Mesenchymal stem cell (in vitro differentiated cells and primary cell): ENCODE measurements at regions not wholly inside any gene's neighbourhood (a gene's known extent, or its start where the extent isn't known, plus 50 kb on each side); places are given as distances from the start of the nearest gene placed in this dataset.
"Not testable (repeated sequence)": the region's sequence is repeated elsewhere in the genome, so short reads cannot be mapped to it uniquely, and the experiment has no call there.

Experiments used
- DNase-seq: peaks from one replicate; pipeline ENCODE4 v3.0.0-alpha.2; 2013
- H2AFZ ChIP-seq: one replicate; pipeline ENCODE4 v1.6.1; 2013; ENCODE audit warnings: low read depth, mild to moderate bottlenecking, control low read depth, inconsistent platforms, low read length, moderate library complexity
- H2AK5ac ChIP-seq: 2 replicates; pipeline ENCODE4 v1.6.1; 2013; ENCODE audit warnings: low read length, moderate library complexity, mild to moderate bottlenecking, inconsistent platforms; ENCODE audit not compliant: severe bottlenecking
- H2BK120ac ChIP-seq: one replicate; pipeline ENCODE4 v1.6.1; 2013; ENCODE audit warnings: low read depth, mild to moderate bottlenecking, inconsistent platforms, low read length, moderate library complexity
- H2BK12ac ChIP-seq, 2 experiments: one replicate each; pipeline ENCODE4 v1.6.1; 2013; ENCODE audit warnings: inconsistent platforms in 2 of 2, low read length in 2 of 2, mild to moderate bottlenecking in 2 of 2, moderate library complexity in 2 of 2, control low read depth in 1 of 2
- H2BK15ac ChIP-seq: one replicate; pipeline ENCODE4 v1.6.1; 2013; ENCODE audit warnings: mild to moderate bottlenecking, low read depth, inconsistent platforms; ENCODE audit not compliant: poor library complexity, severe bottlenecking
- H2BK5ac ChIP-seq: 2 replicates; pipeline ENCODE4 v1.6.1; 2013; ENCODE audit warnings: low read depth, mild to moderate bottlenecking, low read length, control low read depth, inconsistent platforms; ENCODE audit not compliant: poor library complexity, severe bottlenecking
- H3K14ac ChIP-seq, 2 experiments: one replicate each; pipeline ENCODE4 v1.6.1; 2013; ENCODE audit warnings: inconsistent platforms in 2 of 2, low read length in 2 of 2, control low read depth in 1 of 2, mild to moderate bottlenecking in 1 of 2, moderate library complexity in 1 of 2
- H3K18ac ChIP-seq, 2 experiments: one replicate each; pipeline ENCODE4 v1.6.1; 2013; ENCODE audit warnings: inconsistent platforms in 2 of 2, low read length in 2 of 2, control low read depth in 1 of 2, low read depth in 1 of 2, mild to moderate bottlenecking in 1 of 2
- H3K23ac ChIP-seq, 2 experiments: one replicate each; pipeline ENCODE4 v1.6.1; 2013; ENCODE audit warnings: inconsistent platforms in 2 of 2, low read length in 2 of 2, mild to moderate bottlenecking in 2 of 2, moderate library complexity in 2 of 2, control low read depth in 1 of 2
- H3K27ac ChIP-seq: 2 replicates; pipeline ENCODE4 v1.5.1; 2013; ENCODE audit warnings: mild to moderate bottlenecking, moderate library complexity, low read length, control low read depth, inconsistent platforms; ENCODE audit not compliant: poor library complexity, severe bottlenecking
- H3K27me3 ChIP-seq, 2 experiments: 2 replicates each; pipeline versions ENCODE4 v1.6.1 to v1.7.0; 2013; ENCODE audit warnings: low read length in 2 of 2, mild to moderate bottlenecking in 2 of 2, moderate library complexity in 2 of 2, control low read depth in 1 of 2, inconsistent platforms in 1 of 2; ENCODE audit not compliant: control insufficient read depth in 1 of 2, insufficient read depth in 1 of 2
- H3K36me3 ChIP-seq, 2 experiments: 2 replicates each; pipeline versions ENCODE4 v1.6.1 to v1.7.0; 2013; ENCODE audit warnings: low read length in 2 of 2, control low read depth in 1 of 2, inconsistent platforms in 1 of 2, low read depth in 1 of 2, mild to moderate bottlenecking in 1 of 2; ENCODE audit not compliant: insufficient read depth in 2 of 2, control insufficient read depth in 1 of 2
- H3K4ac ChIP-seq, 2 experiments: one replicate each; pipeline ENCODE4 v1.6.1; 2013; ENCODE audit warnings: inconsistent platforms in 2 of 2, low read length in 2 of 2, mild to moderate bottlenecking in 2 of 2, moderate library complexity in 2 of 2, control low read depth in 1 of 2, low read depth in 1 of 2
- H3K4me1 ChIP-seq: 2 replicates; pipeline ENCODE4 v1.6.1; 2013; ENCODE audit warnings: low read depth, low read length, control low read depth; ENCODE audit not compliant: control insufficient read depth, insufficient read depth
- H3K4me2 ChIP-seq: 2 replicates; pipeline ENCODE4 v1.6.1; 2013; ENCODE audit warnings: low read length, mild to moderate bottlenecking, inconsistent platforms; ENCODE audit not compliant: poor library complexity, severe bottlenecking
- H3K4me3 ChIP-seq, 2 experiments: 2 replicates each; pipeline versions ENCODE4 v1.5.1 to v1.7.0; 2013; ENCODE audit warnings: low read length in 2 of 2, mild to moderate bottlenecking in 2 of 2, control low read depth in 1 of 2, low read depth in 1 of 2; ENCODE audit not compliant: insufficient read depth in 1 of 2
- H3K79me1 ChIP-seq: replicated peaks from 2 replicates; pipeline ENCODE4 v1.6.1; 2013; ENCODE audit warnings: mild to moderate bottlenecking, control low read depth, low read length, inconsistent platforms; ENCODE audit not compliant: poor library complexity, severe bottlenecking
- H3K9ac ChIP-seq: 2 replicates; pipeline ENCODE4 v1.7.0; 2013; ENCODE audit warnings: mild to moderate bottlenecking, low read length, moderate library complexity
- H3K9me3 ChIP-seq: 2 replicates; pipeline ENCODE4 v1.7.0; 2013; ENCODE audit warnings: mild to moderate bottlenecking, low read length; ENCODE audit not compliant: control insufficient read depth
- H4K8ac ChIP-seq: one replicate; pipeline ENCODE4 v1.6.1; 2013; ENCODE audit warnings: inconsistent platforms, mild to moderate bottlenecking, low read length, moderate library complexity
- H4K91ac ChIP-seq: one replicate; pipeline ENCODE4 v1.6.1; 2013; ENCODE audit warnings: mild to moderate bottlenecking, low read length, inconsistent platforms
- WGBS: methylation state at CpG from one replicate; pipeline ENCODE4 v1.1.7; 2013; ENCODE audit warnings: mixed read lengths; 5-methylcytosine and 5-hydroxymethylcytosine counted together

- no peak overlapping the region for H3K14ac ChIP-seq
- no peaks in the 10 kb centered on the region for H3K36me3 ChIP-seq
- no peak overlapping the region for H2AFZ ChIP-seq
- no peak overlapping the region for H3K4me3 ChIP-seq
- WGBS = 11% methylated on average over 6 of the region's 52 CpGs
- H2BK5ac ChIP-seq = no peak overlapping the region
- no peak overlapping the region for H3K23ac ChIP-seq
- no peak overlapping the region for H3K4ac ChIP-seq
- no peaks in the 10 kb centered on the region for H3K79me1 ChIP-seq
- no peak overlapping the region for H4K91ac ChIP-seq
- peaks cover 4 to 5% of the 10 kb centered on the region in 2 experiments for H3K27me3 ChIP-seq
- no peak overlapping the region for H3K9ac ChIP-seq
- DNase-seq = no peak
- no peak overlapping the region for H2BK15ac ChIP-seq
- no peak overlapping the region for H2BK12ac ChIP-seq
- no peak overlapping the region for H2AK5ac ChIP-seq
- no peaks in the 10 kb centered on the region for H3K4me1 ChIP-seq
- no peak overlapping the region for H2BK120ac ChIP-seq
- peaks cover 17% of the 10 kb centered on the region for H3K9me3 ChIP-seq
- no peak overlapping the region for H4K8ac ChIP-seq
- no peak overlapping the region for H3K4me2 ChIP-seq
- no peak overlapping the region for H3K27ac ChIP-seq
- no peak overlapping the region for H3K18ac ChIP-seq
Observed at GRCh38 chrX:65406532-65406931, 128.1 kb downstream of the LAS1L start.

GRCh38 chrX:65392284-65392683, 142.3 kb downstream of the LAS1L start:
- Histone ChIP-seq H2BK5ac (no peak overlapping the region), H3K14ac (no peak overlapping the region), H3K23ac (no peak overlapping the region), H3K4ac (no peak overlapping the region), H3K27ac (no peak overlapping the region), H3K4me2 (no peak overlapping the region), H2BK15ac (no peak overlapping the region), H3K18ac (no peak overlapping the region), H3K27me3 (no peaks in the 10 kb centered on the region), H2BK12ac (no peak overlapping the region), H3K4me1 (no peaks in the 10 kb centered on the region), H4K91ac (no peak overlapping the region), H3K79me1 (no peaks in the 10 kb centered on the region), H3K36me3 (no peaks in the 10 kb centered on the region), H4K8ac (no peak overlapping the region), H3K9me3 (peaks cover 1% of the 10 kb centered on the region), H2AFZ (no peak overlapping the region), H3K4me3 (no peak overlapping the region), H2BK120ac (no peak overlapping the region), H3K9ac (no peak overlapping the region), H2AK5ac (no peak overlapping the region)
- DNase-seq = no peak
- WGBS = 93% methylated on average over 13 of the region's 21 CpGs

- not testable (repeated sequence) for H3K4me2 ChIP-seq, DNase-seq, H2BK15ac ChIP-seq, H3K36me3 ChIP-seq, H3K27me3 ChIP-seq, H3K9ac ChIP-seq, H3K4ac ChIP-seq, H2BK5ac ChIP-seq, H3K23ac ChIP-seq, H3K79me1 ChIP-seq, H3K4me3 ChIP-seq, H3K18ac ChIP-seq, H4K91ac ChIP-seq, H4K8ac ChIP-seq, H2AFZ ChIP-seq, H3K14ac ChIP-seq, H2BK120ac ChIP-seq, H3K9me3 ChIP-seq, H2BK12ac ChIP-seq, H3K27ac ChIP-seq, H2AK5ac ChIP-seq, H3K4me1 ChIP-seq
- 90% methylated on average over 6 of the region's 8 CpGs for WGBS
Observed at GRCh38 chrX:65389120-65389519, 145.5 kb downstream of the LAS1L start.
